HL-60 (cell line): ENCODE measurements at regions not wholly inside any gene's neighbourhood (a gene's known extent, or its start where the extent isn't known, plus 50 kb on each side); places are given as distances from the start of the nearest gene placed in this dataset.

ENCODE experiments used
- DNase-seq, 2 experiments: peaks; one replicate each; pipeline ENCODE4 v3.0.0-alpha.2; 2010 to 2020; ENCODE audit warnings: low read depth in 1 of 2, low spot score in 1 of 2
- H3K27ac ChIP-seq: fragments of 250-450 bp; sonication (Bioruptor Pico); replicated peaks from 2 replicates; pipeline ENCODE4 v1.5.1; 2020; ENCODE audit warnings: mild to moderate bottlenecking, moderate library complexity
- H3K27me3 ChIP-seq: fragments of 250-450 bp; sonication (Bioruptor Pico); 2 replicates; pipeline ENCODE4 v1.5.1; 2021; ENCODE audit warnings: mild to moderate bottlenecking, moderate library complexity; ENCODE audit not compliant: insufficient read depth, poor library complexity, severe bottlenecking
- H3K4me3 ChIP-seq: replicated peaks from 2 replicates; pipeline ENCODE4 v1.5.1; 2011; ENCODE audit warnings: mild to moderate bottlenecking, control low read depth, low read length; ENCODE audit not compliant: insufficient read depth
- GABPA ChIP-seq: IDR thresholded peaks from 2 replicates; pipeline ENCODE4 v1.6.1; 2012; ENCODE audit warnings: low read depth
- POLR2AphosphoS5 ChIP-seq: IDR thresholded peaks from 2 replicates; pipeline ENCODE4 v1.6.1; 2012; ENCODE audit warnings: low read depth
- REST ChIP-seq: IDR thresholded peaks from 2 replicates; pipeline ENCODE4 v1.6.1; 2012; ENCODE audit warnings: low read depth; ENCODE audit not compliant: insufficient replicate concordance
- SPI1 ChIP-seq: IDR thresholded peaks from 2 replicates; pipeline ENCODE4 v1.6.1; 2012; ENCODE audit warnings: low read depth, mild to moderate bottlenecking, borderline replicate concordance
- TF ChIP-seq, protein P1 (sequence below): IDR thresholded peaks from one replicate; pipeline ENCODE4 v1.5.1; 2011; ENCODE audit warnings: low read length, control low read depth, inconsistent platforms; ENCODE audit not compliant: insufficient read depth

GRCh38 chr5:116660929-116661328 lies 86.3 kb upstream of the SEMA6A start:
- DNase-seq, result no peak
- Histone ChIP-seq H3K4me3 (no peak overlapping the region), H3K27ac (no peak overlapping the region), H3K27me3 (no peaks in the 10 kb centered on the region)
- TF ChIP-seq REST (no peak), POLR2AphosphoS5 (no peak), SPI1 (no peak), GABPA (no peak)
- TF ChIP-seq, protein P1, sequence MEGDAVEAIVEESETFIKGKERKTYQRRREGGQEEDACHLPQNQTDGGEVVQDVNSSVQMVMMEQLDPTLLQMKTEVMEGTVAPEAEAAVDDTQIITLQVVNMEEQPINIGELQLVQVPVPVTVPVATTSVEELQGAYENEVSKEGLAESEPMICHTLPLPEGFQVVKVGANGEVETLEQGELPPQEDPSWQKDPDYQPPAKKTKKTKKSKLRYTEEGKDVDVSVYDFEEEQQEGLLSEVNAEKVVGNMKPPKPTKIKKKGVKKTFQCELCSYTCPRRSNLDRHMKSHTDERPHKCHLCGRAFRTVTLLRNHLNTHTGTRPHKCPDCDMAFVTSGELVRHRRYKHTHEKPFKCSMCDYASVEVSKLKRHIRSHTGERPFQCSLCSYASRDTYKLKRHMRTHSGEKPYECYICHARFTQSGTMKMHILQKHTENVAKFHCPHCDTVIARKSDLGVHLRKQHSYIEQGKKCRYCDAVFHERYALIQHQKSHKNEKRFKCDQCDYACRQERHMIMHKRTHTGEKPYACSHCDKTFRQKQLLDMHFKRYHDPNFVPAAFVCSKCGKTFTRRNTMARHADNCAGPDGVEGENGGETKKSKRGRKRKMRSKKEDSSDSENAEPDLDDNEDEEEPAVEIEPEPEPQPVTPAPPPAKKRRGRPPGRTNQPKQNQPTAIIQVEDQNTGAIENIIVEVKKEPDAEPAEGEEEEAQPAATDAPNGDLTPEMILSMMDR, result no peak

DNA sequence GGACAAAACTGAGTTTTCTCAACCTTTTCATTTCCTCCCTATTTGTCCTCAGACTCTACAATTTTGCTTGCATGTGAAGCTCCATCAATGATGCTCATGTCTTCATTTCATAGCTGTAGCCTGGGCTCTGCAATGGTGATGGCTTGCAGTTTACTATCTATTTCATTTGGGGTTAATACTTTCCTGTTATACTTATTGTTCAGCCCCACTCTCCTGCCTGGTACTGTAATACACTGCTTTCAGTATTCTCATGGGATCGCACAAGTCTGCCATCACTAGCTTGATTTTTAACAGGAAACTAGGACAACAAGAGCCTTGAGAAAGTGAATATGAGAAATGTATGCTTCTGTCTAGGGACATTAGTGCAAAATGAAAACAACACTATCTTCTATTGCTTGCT lies 84.2 kb upstream of the SEMA6A start:
- no peak overlapping the region for H3K27ac ChIP-seq
- no peak for DNase-seq
- TF ChIP-seq GABPA (no peak), POLR2AphosphoS5 (no peak), REST (no peak), SPI1 (no peak)
- TF ChIP-seq, protein P1, result no peak
- H3K4me3 ChIP-seq, result no peak overlapping the region
- H3K27me3 ChIP-seq, result no peaks in the 10 kb centered on the region

DNA sequence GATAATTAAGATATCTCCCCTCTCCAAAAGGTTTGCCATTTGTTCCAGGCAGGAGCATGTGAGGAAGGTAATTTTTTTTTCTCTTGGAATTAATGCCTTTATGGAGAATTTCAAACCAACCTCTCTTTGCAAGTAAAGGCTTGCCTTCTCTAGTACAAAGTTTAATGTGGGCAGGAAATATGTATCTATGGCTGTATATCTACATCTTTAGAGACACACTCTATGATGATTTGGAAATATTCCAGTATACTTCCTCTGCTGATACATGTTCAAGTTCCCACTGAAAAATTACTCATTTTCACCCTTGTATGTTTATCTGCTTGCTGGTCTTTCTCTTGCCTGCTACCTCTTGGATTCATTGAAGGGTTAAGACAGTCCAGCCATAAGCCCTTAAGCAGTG lies 83.5 kb upstream of the SEMA6A start:
- no peaks in the 10 kb centered on the region for H3K27me3 ChIP-seq
- TF ChIP-seq REST, result no peak
- TF ChIP-seq POLR2AphosphoS5, result no peak
- no peak for TF ChIP-seq GABPA
- TF ChIP-seq SPI1, result no peak
- TF ChIP-seq, protein P1, result no peak
- no peak overlapping the region for H3K4me3 ChIP-seq
- no peak overlapping the region for H3K27ac ChIP-seq
- no peak for DNase-seq
